HEK293T (cell line): ENCODE measurements at regions not wholly inside any gene's neighbourhood (a gene's known extent, or its start where the extent isn't known, plus 50 kb on each side); places are given as distances from the start of the nearest gene placed in this dataset.

Experiments
- CTCF ChIA-PET: fragments of 350-600 bp; formaldehyde crosslinking; extraction: SDS; loops from one replicate; lab custom pipeline; 2021; ENCODE audit warnings: antibody characterized with exemption, inconsistent platforms; lab: Yijun Ruan, JAX
- POLR2A ChIA-PET: fragments of 350-600 bp; formaldehyde crosslinking; extraction: SDS; loops from one replicate; lab custom pipeline; 2020; ENCODE audit warnings: antibody characterized with exemption, inconsistent platforms; lab: Yijun Ruan, JAX
- DNase-seq: peaks from one replicate; pipeline ENCODE4 v3.0.0; 2012; ENCODE audit warnings: mixed read lengths; ENCODE audit errors: extremely low spot score
- ARNT ChIP-seq: fragments of 450-650 bp; IDR thresholded peaks from 2 replicates; pipeline ENCODE4 v1.6.1; 2017; ENCODE audit warnings: mild to moderate bottlenecking
- BHLHE40 ChIP-seq: fragments of 450-650 bp; IDR thresholded peaks from 2 replicates; pipeline ENCODE4 v1.6.1; 2016; ENCODE audit warnings: mild to moderate bottlenecking, moderate library complexity, borderline replicate concordance
- CTBP1 ChIP-seq: fragments of 450-650 bp; IDR thresholded peaks from 2 replicates; pipeline ENCODE4 v1.6.1; 2016; ENCODE audit warnings: borderline replicate concordance
- ELF4 ChIP-seq: fragments of 450-650 bp; IDR thresholded peaks from 2 replicates; pipeline ENCODE4 v1.6.1; 2017; ENCODE audit warnings: antibody characterized with exemption
- FOXA1 ChIP-seq: fragments of 450-650 bp; IDR thresholded peaks from 2 replicates; pipeline ENCODE4 v1.6.1; 2016; ENCODE audit warnings: mild to moderate bottlenecking
- FOXK2 ChIP-seq: fragments of 450-650 bp; IDR thresholded peaks from 2 replicates; pipeline ENCODE4 v1.6.1; 2016; ENCODE audit warnings: mild to moderate bottlenecking
- FOXM1 ChIP-seq: fragments of 450-650 bp; IDR thresholded peaks from 2 replicates; pipeline ENCODE4 v1.6.1; 2017; ENCODE audit warnings: mild to moderate bottlenecking, borderline replicate concordance
- HDGF ChIP-seq: fragments of 450-650 bp; IDR thresholded peaks from 2 replicates; pipeline ENCODE4 v1.6.1; 2017; ENCODE audit warnings: antibody characterized with exemption, borderline replicate concordance
- L3MBTL2 ChIP-seq: fragments of 450-650 bp; conservative IDR thresholded peaks from 2 replicates; pipeline ENCODE4 v1.6.1; 2016; ENCODE audit warnings: mild to moderate bottlenecking
- LEF1 ChIP-seq: fragments of 450-650 bp; IDR thresholded peaks from 2 replicates; pipeline ENCODE4 v1.6.1; 2017; ENCODE audit warnings: mild to moderate bottlenecking, borderline replicate concordance
- NFRKB ChIP-seq: fragments of 450-650 bp; IDR thresholded peaks from 2 replicates; pipeline ENCODE4 v1.6.1; 2016; ENCODE audit warnings: mild to moderate bottlenecking, moderate library complexity
- SP1 ChIP-seq: fragments of 450-650 bp; IDR thresholded peaks from 2 replicates; pipeline ENCODE4 v1.6.1; 2017
- SUZ12 ChIP-seq: fragments of 450-650 bp; IDR thresholded peaks from 2 replicates; pipeline ENCODE4 v1.6.1; 2016; ENCODE audit warnings: mild to moderate bottlenecking
- TARDBP ChIP-seq: fragments of 450-650 bp; IDR thresholded peaks from 2 replicates; pipeline ENCODE4 v1.6.1; 2016
- ZNF384 ChIP-seq: fragments of 450-650 bp; IDR thresholded peaks from 2 replicates; pipeline ENCODE4 v1.6.1; 2016
- TF ChIP-seq, protein P1 (sequence below): fragments of 450-650 bp; IDR thresholded peaks from 2 replicates; pipeline ENCODE4 v1.6.1; 2016

DNA sequence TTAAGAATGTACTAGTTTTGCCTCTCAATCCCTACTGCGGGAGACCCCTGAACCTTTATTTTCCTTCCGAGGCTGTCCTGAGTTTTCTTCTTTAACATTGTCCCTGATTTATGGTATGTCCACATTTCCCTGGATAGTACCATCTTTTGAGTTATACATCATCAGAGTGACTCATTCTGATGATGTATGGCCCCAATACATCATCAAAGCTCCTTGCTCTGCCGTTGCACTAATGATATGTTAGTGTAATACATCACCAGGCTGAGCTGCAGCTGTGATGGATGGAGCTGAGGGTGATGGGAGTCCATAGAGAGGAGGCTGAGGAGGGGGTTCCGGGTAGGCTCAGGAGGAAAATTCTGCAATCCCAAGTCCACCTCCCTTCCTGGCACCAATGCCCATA, 986.5 kb downstream of the KCNMA1 start:
- ChIA-PET CTCF (no interaction called here), POLR2A (no interaction called here)
- no peak for DNase-seq
- TF ChIP-seq ARNT (no peak), BHLHE40 (no peak), FOXA1 (no peak), SP1 (no peak)
- TF ChIP-seq, protein P1, sequence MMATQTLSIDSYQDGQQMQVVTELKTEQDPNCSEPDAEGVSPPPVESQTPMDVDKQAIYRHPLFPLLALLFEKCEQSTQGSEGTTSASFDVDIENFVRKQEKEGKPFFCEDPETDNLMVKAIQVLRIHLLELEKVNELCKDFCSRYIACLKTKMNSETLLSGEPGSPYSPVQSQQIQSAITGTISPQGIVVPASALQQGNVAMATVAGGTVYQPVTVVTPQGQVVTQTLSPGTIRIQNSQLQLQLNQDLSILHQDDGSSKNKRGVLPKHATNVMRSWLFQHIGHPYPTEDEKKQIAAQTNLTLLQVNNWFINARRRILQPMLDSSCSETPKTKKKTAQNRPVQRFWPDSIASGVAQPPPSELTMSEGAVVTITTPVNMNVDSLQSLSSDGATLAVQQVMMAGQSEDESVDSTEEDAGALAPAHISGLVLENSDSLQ, result no peak

DNA sequence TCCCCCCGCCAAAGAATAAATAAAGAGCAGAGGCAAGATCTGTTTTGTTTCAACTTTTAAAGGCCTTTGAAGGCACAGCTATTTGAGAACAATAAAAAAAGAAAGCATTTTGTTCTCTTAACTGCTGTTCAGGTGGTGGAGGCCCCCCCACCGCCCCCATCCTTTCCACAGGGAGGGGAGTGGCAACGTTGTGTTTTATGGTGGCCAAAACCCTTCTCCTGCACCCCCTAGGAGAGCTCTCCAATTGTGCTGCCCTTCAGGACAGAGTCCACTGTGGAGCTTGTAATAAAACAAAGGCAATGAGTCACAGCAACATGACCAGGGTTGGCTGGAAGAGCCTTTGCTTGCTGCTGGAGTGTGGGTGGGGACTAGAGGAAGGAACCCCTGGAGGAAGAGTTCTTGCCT, 987.9 kb downstream of the KCNMA1 start:
- DNase-seq, result no peak
- ChIA-PET CTCF (no interaction called here), POLR2A (no interaction called here)
- TF ChIP-seq FOXM1 (no peak), NFRKB (no peak), SUZ12 (no peak), FOXK2 (no peak), TARDBP (no peak), ELF4 (no peak)

DNA sequence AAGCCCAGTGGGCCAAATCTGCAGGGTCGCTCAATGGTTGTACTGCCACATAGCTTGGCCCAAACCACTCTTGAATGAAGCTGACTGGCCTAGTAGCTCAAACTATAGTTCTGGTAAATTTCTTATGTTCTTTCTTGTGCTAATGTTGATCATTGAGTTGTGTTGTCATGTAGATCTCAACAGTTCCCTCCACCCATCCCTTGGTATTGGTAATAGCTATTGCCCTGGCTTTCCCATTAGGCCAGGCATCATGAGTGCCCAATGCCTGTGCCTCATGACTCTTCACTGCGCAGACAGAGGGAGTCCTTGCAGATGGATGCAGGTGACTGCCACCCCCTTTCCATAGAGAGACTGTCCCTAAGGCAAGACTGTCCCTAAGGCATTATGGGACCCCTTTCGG, 988.4 kb downstream of the KCNMA1 start:
- DNase-seq, result no peak
- ChIA-PET POLR2A (no interaction called here), CTCF (no interaction called here)
- TF ChIP-seq SP1 (no peak), L3MBTL2 (no peak), SUZ12 (no peak), FOXA1 (no peak), BHLHE40 (no peak), FOXK2 (no peak), ELF4 (no peak), CTBP1 (no peak), FOXM1 (no peak), TARDBP (no peak), HDGF (no peak), LEF1 (no peak), ZNF384 (no peak), NFRKB (no peak), ARNT (no peak)
- TF ChIP-seq, protein P1, result no peak

DNA sequence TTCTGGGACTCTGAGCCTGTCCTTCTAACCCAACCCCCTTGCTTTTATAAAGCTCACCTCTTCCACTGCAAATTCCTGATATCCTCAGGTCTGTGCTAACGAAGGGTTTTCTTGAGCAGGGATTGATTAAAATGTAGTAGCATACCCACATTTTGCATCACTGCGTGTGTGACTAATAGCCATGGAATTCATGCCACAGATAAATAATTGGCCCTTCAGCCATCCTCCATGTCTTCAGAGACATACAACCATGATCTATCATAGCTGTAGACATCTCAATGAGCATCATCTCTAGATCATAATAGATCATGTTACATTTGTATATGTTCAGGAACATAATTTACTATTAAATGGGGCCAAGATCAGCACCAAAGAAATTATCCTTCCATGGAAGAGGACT, 990.3 kb downstream of the KCNMA1 start:
- TF ChIP-seq L3MBTL2, result no peak
- TF ChIP-seq, protein P1, result no peak
- no peak for TF ChIP-seq TARDBP
- TF ChIP-seq ZNF384, result no peak
- no peak for TF ChIP-seq NFRKB
- TF ChIP-seq ELF4, result no peak
- no peak for TF ChIP-seq SP1
- no peak for TF ChIP-seq ARNT
- TF ChIP-seq CTBP1, result no peak
- no peak for TF ChIP-seq FOXA1
- no peak for TF ChIP-seq LEF1
- TF ChIP-seq FOXM1, result no peak
- ChIA-PET POLR2A (no interaction called here), CTCF (no interaction called here)
- DNase-seq, result no peak

DNA sequence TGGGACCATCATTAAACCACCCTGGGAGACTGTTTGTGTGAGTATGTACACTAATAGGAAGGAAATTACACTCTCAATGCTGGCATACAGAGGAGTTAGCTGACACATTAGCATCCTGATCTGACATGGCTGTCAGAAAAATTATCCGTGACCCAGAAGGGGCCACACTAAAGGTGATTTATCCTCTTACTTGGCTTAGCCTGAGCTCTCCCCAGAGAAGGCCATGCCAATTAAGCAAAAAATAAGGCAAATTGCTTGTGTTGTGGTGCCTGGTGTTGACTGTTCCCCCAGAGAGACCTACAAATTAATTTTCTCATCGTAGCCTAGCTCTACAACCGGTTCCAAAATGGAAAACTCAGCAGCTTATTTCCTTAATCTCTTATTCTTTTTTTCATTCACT, 992.3 kb downstream of the KCNMA1 start:
- no peak for DNase-seq
- TF ChIP-seq ELF4, result no peak
- TF ChIP-seq ZNF384, result no peak
- no peak for TF ChIP-seq FOXM1
- no peak for TF ChIP-seq SP1
- TF ChIP-seq LEF1, result no peak
- no peak for TF ChIP-seq CTBP1
- TF ChIP-seq, protein P1, result no peak
- no peak for TF ChIP-seq HDGF
- no peak for TF ChIP-seq FOXK2
- no peak for TF ChIP-seq L3MBTL2
- no peak for TF ChIP-seq NFRKB
- TF ChIP-seq SUZ12, result no peak
- no peak for TF ChIP-seq FOXA1
- no peak for TF ChIP-seq ARNT
- no peak for TF ChIP-seq BHLHE40
- TF ChIP-seq TARDBP, result no peak
- POLR2A ChIA-PET, result no interaction called here
- CTCF ChIA-PET, result interaction anchor here (0.6 kb wide), 1 partner anchor 1322 kb away, joined by 3 read pairs; no protein-coding TSS in a partner anchor

DNA sequence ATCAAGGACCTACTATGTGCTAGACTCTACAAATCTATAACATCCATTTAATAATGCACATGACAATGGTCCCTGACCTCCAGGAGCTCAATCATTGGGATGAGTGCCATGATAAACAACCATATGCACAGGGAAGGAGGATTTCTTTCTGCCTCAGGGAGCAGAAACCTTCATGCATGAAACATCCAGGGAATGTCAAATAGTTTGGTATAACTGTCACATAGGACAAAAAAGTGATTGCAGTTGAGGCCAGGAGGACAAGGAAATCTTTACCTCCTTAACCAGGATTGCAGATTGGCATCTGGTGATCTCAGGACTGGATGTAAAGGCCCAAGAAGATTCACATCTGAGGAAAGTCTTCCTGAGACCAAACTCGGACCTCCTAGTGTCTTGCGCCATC, 993.1 kb downstream of the KCNMA1 start:
- no peak for DNase-seq
- POLR2A ChIA-PET, result no interaction called here
- CTCF ChIA-PET, result no interaction called here
- TF ChIP-seq TARDBP (no peak), FOXA1 (no peak), FOXM1 (no peak), ARNT (no peak), ZNF384 (no peak), NFRKB (no peak), SUZ12 (no peak), SP1 (no peak), CTBP1 (no peak), FOXK2 (no peak), ELF4 (no peak), L3MBTL2 (no peak), BHLHE40 (no peak)
- TF ChIP-seq, protein P1, result no peak
